Naive thymus-derived CD4-positive, alpha-beta T cell (primary cell): ENCODE measurements at regions not wholly inside any gene's neighbourhood (a gene's known extent, or its start where the extent isn't known, plus 50 kb on each side); places are given as distances from the start of the nearest gene placed in this dataset.

ENCODE experiments used
- ATAC-seq: fragments of 150-1000 bp; cut with Tn5 transposase; 2 replicates; pipeline ENCODE4 v1.10.0; 2021; ENCODE audit warnings: mild to moderate bottlenecking, moderate library complexity
- CTCF ChIA-PET: fragments of 350-600 bp; sonication (Branson Sonifier 250); formaldehyde crosslinking; loops from one replicate; lab custom pipeline; 2021; ENCODE audit warnings: antibody characterized with exemption; lab: Charles Lee
- POLR2A ChIA-PET: fragments of 350-600 bp; sonication (Branson Sonifier 250); formaldehyde crosslinking; loops from one replicate; lab custom pipeline; 2021; ENCODE audit warnings: antibody characterized with exemption, inconsistent platforms; lab: Charles Lee
- DNase-seq, 9 donors: peaks; one replicate each; pipeline versions ENCODE4 v3.0.0 to v3.0.0-alpha.2; 2020 to 2022; ENCODE audit warnings: mixed read lengths in 1 of 9
- H3K27ac ChIP-seq: one replicate; pipeline ENCODE4 v1.7.0; 2013; ENCODE audit warnings: mild to moderate bottlenecking, low read depth, low read length, moderate library complexity
- H3K27me3 ChIP-seq, 2 donors: one replicate each; pipeline ENCODE4 v1.7.0; 2013; ENCODE audit warnings: low read length in 2 of 2, mild to moderate bottlenecking in 2 of 2, moderate library complexity in 2 of 2; ENCODE audit not compliant: control insufficient read depth in 2 of 2, insufficient read depth in 2 of 2
- H3K36me3 ChIP-seq, 3 experiments: 1 replicate in 2 of 3; 2 replicates in 1 of 3; pipeline ENCODE4 v1.7.0; 2013; ENCODE audit warnings: low read length in 3 of 3, mild to moderate bottlenecking in 3 of 3, moderate library complexity in 1 of 3; ENCODE audit not compliant: insufficient read depth in 3 of 3, control insufficient read depth in 2 of 3
- H3K4me1 ChIP-seq, 2 donors: one replicate each; pipeline ENCODE4 v1.7.0; 2013; ENCODE audit warnings: low read length in 2 of 2, mild to moderate bottlenecking in 2 of 2, moderate library complexity in 1 of 2; ENCODE audit not compliant: control insufficient read depth in 2 of 2, insufficient read depth in 2 of 2
- H3K4me3 ChIP-seq: 2 replicates; pipeline ENCODE4 v1.7.0; 2013; ENCODE audit warnings: mild to moderate bottlenecking, low read length
- H3K9me3 ChIP-seq, 3 experiments: 1 replicate in 2 of 3; 2 replicates in 1 of 3; pipeline ENCODE4 v1.7.0; 2013; ENCODE audit warnings: low read length in 3 of 3; ENCODE audit not compliant: control insufficient read depth in 2 of 3
- H3K27ac Mint-ChIP-seq, 9 donors: one replicate each; pipeline ENCODE4 v1.8.0; 2020 to 2022; ENCODE audit warnings: mixed read lengths in 9 of 9, mild to moderate bottlenecking in 8 of 9, moderate library complexity in 5 of 9, inconsistent platforms in 2 of 9
- H3K27me3 Mint-ChIP-seq, 5 donors: one replicate each; pipeline ENCODE4 v1.8.0; 2021 to 2022; ENCODE audit warnings: mixed read lengths in 5 of 5, mild to moderate bottlenecking in 1 of 5
- H3K36me3 Mint-ChIP-seq, 5 donors: one replicate each; pipeline ENCODE4 v1.8.0; 2020 to 2022; ENCODE audit warnings: mixed read lengths in 5 of 5, mild to moderate bottlenecking in 3 of 5, inconsistent platforms in 1 of 5
- H3K4me1 Mint-ChIP-seq, 7 donors: one replicate each; pipeline ENCODE4 v1.8.0; 2020 to 2022; ENCODE audit warnings: mixed read lengths in 7 of 7, mild to moderate bottlenecking in 3 of 7, inconsistent platforms in 1 of 7
- H3K4me3 Mint-ChIP-seq, 10 donors: one replicate each; pipeline ENCODE4 v1.8.0; 2020 to 2022; ENCODE audit warnings: mild to moderate bottlenecking in 10 of 10, mixed read lengths in 10 of 10, moderate library complexity in 6 of 10, inconsistent platforms in 2 of 10
- H3K9me3 Mint-ChIP-seq, 11 donors: one replicate each; pipeline ENCODE4 v1.8.0; 2020 to 2022; ENCODE audit warnings: mixed read lengths in 11 of 11, mild to moderate bottlenecking in 4 of 11, inconsistent platforms in 1 of 11, moderate library complexity in 1 of 11
- intact Hi-C, 2 donors: fragments of 100-400 bp; cut with micrococcal nuclease; formaldehyde crosslinking; loops; one replicate each; pipeline ENCODE4 v1.15.1; 2023

- H3K27me3 Mint-ChIP-seq = peaks cover 0 to 13% (median 8%) of the 10 kb centered on the region in 5 donors
- Histone ChIP-seq H3K27ac (no peak overlapping the region), H3K36me3 (no peaks in the 10 kb centered on the region), H3K27me3 (no peaks in the 10 kb centered on the region), H3K9me3 (no peaks in the 10 kb centered on the region), H3K4me1 (no peaks in the 10 kb centered on the region), H3K4me3 (no peak overlapping the region)
- no peak overlapping the region for H3K27ac Mint-ChIP-seq
- H3K4me3 Mint-ChIP-seq = no peak overlapping the region
- ATAC-seq (no peak), DNase-seq (no peak)
- no peaks in the 10 kb centered on the region for H3K36me3 Mint-ChIP-seq
- no peaks in the 10 kb centered on the region for H3K4me1 Mint-ChIP-seq
- intact Hi-C loops = no loop called here
- peaks cover 0 to 2% (median 0%) of the 10 kb centered on the region in 11 donors for H3K9me3 Mint-ChIP-seq
- POLR2A ChIA-PET = no interaction called here
- CTCF ChIA-PET = interaction anchor here (0.7 kb wide), 1 partner anchor 143 kb away, joined by 3 read pairs; no protein-coding TSS in a partner anchor
Observed at GRCh38 chr13:91236921-91237320, 110.6 kb upstream of the MIR17HG start.

DNA sequence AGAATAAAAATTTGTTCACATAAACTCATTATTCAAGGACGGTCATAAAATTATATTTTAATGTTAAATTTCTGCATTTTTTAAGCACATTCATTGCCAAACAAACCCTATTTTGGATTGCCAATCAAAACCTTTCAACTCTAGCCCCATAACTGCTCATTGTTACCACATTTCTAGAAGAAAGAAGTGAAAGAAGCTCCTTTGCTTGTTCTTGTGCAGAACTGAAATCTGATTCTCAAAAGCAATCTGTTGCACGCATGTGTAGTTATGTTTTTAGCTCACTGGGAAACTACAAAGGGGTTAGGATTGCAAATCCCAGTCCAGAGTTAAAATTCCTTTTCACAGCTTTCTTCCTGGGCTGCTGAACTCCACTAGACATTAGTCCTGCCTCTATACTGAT is 109.5 kb upstream of the MIR17HG start:
- Histone ChIP-seq H3K9me3 (no peaks in the 10 kb centered on the region), H3K36me3 (no peaks in the 10 kb centered on the region), H3K4me1 (no peaks in the 10 kb centered on the region), H3K27me3 (no peaks in the 10 kb centered on the region), H3K27ac (no peak overlapping the region), H3K4me3 (no peak overlapping the region)
- no peak for DNase-seq
- POLR2A ChIA-PET = no interaction called here
- Mint-ChIP-seq H3K27ac (no peak overlapping the region), H3K4me3 (no peak overlapping the region), H3K4me1 (no peaks in the 10 kb centered on the region), H3K27me3 (peaks cover 0 to 14% (median 10%) of the 10 kb centered on the region in 5 donors), H3K9me3 (no peaks in the 10 kb centered on the region), H3K36me3 (no peaks in the 10 kb centered on the region)
- CTCF ChIA-PET = no interaction called here
- intact Hi-C loops = no loop called here
- ATAC-seq = no peak

DNA sequence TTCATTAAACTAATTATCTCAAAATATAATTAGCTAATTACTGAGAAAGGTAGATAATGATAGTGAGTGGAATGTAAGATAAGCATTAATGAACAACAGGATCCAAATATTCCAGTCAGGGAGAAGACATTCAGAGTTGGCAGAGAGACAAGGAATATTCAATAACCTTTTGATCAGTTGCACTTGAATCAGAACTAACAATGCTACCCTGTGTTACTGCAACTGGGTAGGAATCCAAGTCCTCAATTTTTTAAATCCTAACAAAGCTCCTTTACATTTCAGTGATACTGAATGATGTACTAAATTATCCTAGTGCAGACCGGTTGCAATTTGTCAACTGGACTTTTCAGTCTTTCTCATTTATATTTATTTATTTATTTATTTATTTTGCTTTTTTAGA is 107.1 kb upstream of the MIR17HG start:
- H3K27me3 Mint-ChIP-seq = peaks cover 0 to 16% (median 10%) of the 10 kb centered on the region in 5 donors
- H3K4me1 ChIP-seq = no peaks in the 10 kb centered on the region
- no peaks in the 10 kb centered on the region for H3K36me3 Mint-ChIP-seq
- H3K27ac Mint-ChIP-seq = no peak overlapping the region
- no peaks in the 10 kb centered on the region for H3K27me3 ChIP-seq
- H3K4me3 ChIP-seq = no peak overlapping the region
- ChIA-PET CTCF (no interaction called here), POLR2A (no interaction called here)
- no peaks in the 10 kb centered on the region for H3K9me3 ChIP-seq
- ATAC-seq (no peak), DNase-seq (no peak)
- no peak overlapping the region for H3K4me3 Mint-ChIP-seq
- no peaks in the 10 kb centered on the region for H3K36me3 ChIP-seq
- H3K4me1 Mint-ChIP-seq = no peaks in the 10 kb centered on the region
- intact Hi-C loops = no loop called here
- no peaks in the 10 kb centered on the region for H3K9me3 Mint-ChIP-seq
- no peak overlapping the region for H3K27ac ChIP-seq

GRCh38 chr13:91241221-91241933 is 106.1 kb upstream of the MIR17HG start:
- CTCF ChIA-PET = no interaction called here
- intact Hi-C loops = no loop called here
- H3K4me1 ChIP-seq = no peaks in the 10 kb centered on the region

GRCh38 chr13:91242652-91243051 is 104.8 kb upstream of the MIR17HG start:
- no peak overlapping the region for H3K4me3 Mint-ChIP-seq
- ATAC-seq (no peak), DNase-seq (no peak)
- Histone ChIP-seq H3K4me1 (no peaks in the 10 kb centered on the region), H3K9me3 (no peaks in the 10 kb centered on the region), H3K36me3 (no peaks in the 10 kb centered on the region), H3K27ac (no peak overlapping the region), H3K4me3 (no peak overlapping the region), H3K27me3 (no peaks in the 10 kb centered on the region)
- H3K27me3 Mint-ChIP-seq = peaks cover 0 to 31% (median 10%) of the 10 kb centered on the region in 5 donors
- H3K36me3 Mint-ChIP-seq = no peaks in the 10 kb centered on the region
- intact Hi-C loops = no loop called here
- no peaks in the 10 kb centered on the region for H3K9me3 Mint-ChIP-seq
- ChIA-PET POLR2A (no interaction called here), CTCF (no interaction called here)
- no peaks in the 10 kb centered on the region for H3K4me1 Mint-ChIP-seq
- no peak overlapping the region for H3K27ac Mint-ChIP-seq

More at GRCh38 chr13:91241221-91241933, 106.1 kb upstream of the MIR17HG start:
- Mint-ChIP-seq H3K36me3 (no peaks in the 10 kb centered on the region), H3K9me3 (no peaks in the 10 kb centered on the region), H3K4me3 (no peak overlapping the region), H3K27ac (no peak overlapping the region), H3K27me3 (peaks cover 0 to 23% (median 10%) of the 10 kb centered on the region in 5 donors), H3K4me1 (no peaks in the 10 kb centered on the region)
- DNase-seq = no peak
- no peaks in the 10 kb centered on the region for H3K36me3 ChIP-seq
- no peak overlapping the region for H3K4me3 ChIP-seq
- H3K27me3 ChIP-seq = no peaks in the 10 kb centered on the region
- H3K9me3 ChIP-seq = no peaks in the 10 kb centered on the region
- H3K27ac ChIP-seq = no peak overlapping the region
- POLR2A ChIA-PET = no interaction called here
- ATAC-seq = no peak

DNA sequence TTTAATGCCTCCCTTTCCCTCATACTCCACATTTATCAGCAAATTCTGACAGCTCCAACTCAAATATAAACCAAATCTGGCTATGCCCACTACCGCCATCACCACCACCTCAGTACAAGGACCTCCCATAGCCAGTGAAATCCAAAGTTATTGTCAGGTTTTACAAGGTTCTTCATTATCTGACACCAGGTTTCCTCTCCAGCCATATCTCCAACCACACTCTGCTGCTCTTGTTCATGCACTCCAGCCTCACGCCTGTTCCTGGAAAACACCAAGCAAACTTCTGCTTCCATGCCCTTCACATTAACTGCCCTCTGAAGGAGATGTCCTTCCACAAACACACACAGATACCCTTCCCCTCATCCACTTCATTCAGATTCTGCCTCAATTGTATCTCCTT is 102.2 kb upstream of the MIR17HG start:
- Histone ChIP-seq H3K4me1 (no peaks in the 10 kb centered on the region), H3K27ac (no peak overlapping the region), H3K4me3 (no peak overlapping the region), H3K27me3 (no peaks in the 10 kb centered on the region), H3K36me3 (no peaks in the 10 kb centered on the region), H3K9me3 (no peaks in the 10 kb centered on the region)
- intact Hi-C loops = loop anchor here in 1 of 2 donors (5.0 kb wide), 1 partner anchor 113 kb away; no protein-coding TSS in a partner anchor
- Mint-ChIP-seq H3K27ac (no peak overlapping the region), H3K4me1 (no peaks in the 10 kb centered on the region), H3K9me3 (no peaks in the 10 kb centered on the region), H3K4me3 (no peak overlapping the region), H3K36me3 (no peaks in the 10 kb centered on the region), H3K27me3 (peaks cover 5 to 35% (median 10%) of the 10 kb centered on the region in 5 donors)
- POLR2A ChIA-PET = interaction anchor here (0.6 kb wide), 1 partner anchor 17 kb away, joined by 3 read pairs; no protein-coding TSS in a partner anchor
- DNase-seq = no peak
- no peak for ATAC-seq
- CTCF ChIA-PET = no interaction called here

- Histone ChIP-seq H3K27me3 (no peaks in the 10 kb centered on the region), H3K36me3 (no peaks in the 10 kb centered on the region), H3K27ac (no peak overlapping the region), H3K4me3 (no peak overlapping the region), H3K4me1 (no peaks in the 10 kb centered on the region), H3K9me3 (no peaks in the 10 kb centered on the region)
- no peaks in the 10 kb centered on the region for H3K4me1 Mint-ChIP-seq
- no peaks in the 10 kb centered on the region for H3K36me3 Mint-ChIP-seq
- POLR2A ChIA-PET = no interaction called here
- H3K27me3 Mint-ChIP-seq = peaks cover 0 to 37% (median 5%) of the 10 kb centered on the region in 5 donors
- no peak overlapping the region for H3K4me3 Mint-ChIP-seq
- DNase-seq (no peak), ATAC-seq (no peak)
- H3K9me3 Mint-ChIP-seq = peaks cover 0 to 2% (median 0%) of the 10 kb centered on the region in 11 donors
- H3K27ac Mint-ChIP-seq = no peak overlapping the region
- intact Hi-C loops = loop anchor here (1.0 to 5.0 kb wide), 2 partner anchors 113 to 115 kb away; no protein-coding TSS in a partner anchor
- CTCF ChIA-PET = no interaction called here
Observed at GRCh38 chr13:91247768-91248167, 99.7 kb upstream of the MIR17HG start.
